Mesenchymal stem cell (in vitro differentiated cells and primary cell): ENCODE measurements at regions not wholly inside any gene's neighbourhood (a gene's known extent, or its start where the extent isn't known, plus 50 kb on each side); places are given as distances from the start of the nearest gene placed in this dataset.
A peak's percentile ranks its signal among the peaks of the same experiment; 100 is the strongest.

Experiments
- DNase-seq: peaks from one replicate; pipeline ENCODE4 v3.0.0-alpha.2; 2013
- H2AFZ ChIP-seq: one replicate; pipeline ENCODE4 v1.6.1; 2013; ENCODE audit warnings: low read depth, mild to moderate bottlenecking, control low read depth, inconsistent platforms, low read length, moderate library complexity
- H2AK5ac ChIP-seq: 2 replicates; pipeline ENCODE4 v1.6.1; 2013; ENCODE audit warnings: low read length, moderate library complexity, mild to moderate bottlenecking, inconsistent platforms; ENCODE audit not compliant: severe bottlenecking
- H2BK120ac ChIP-seq: one replicate; pipeline ENCODE4 v1.6.1; 2013; ENCODE audit warnings: low read depth, mild to moderate bottlenecking, inconsistent platforms, low read length, moderate library complexity
- H2BK12ac ChIP-seq, 2 experiments: one replicate each; pipeline ENCODE4 v1.6.1; 2013; ENCODE audit warnings: inconsistent platforms in 2 of 2, low read length in 2 of 2, mild to moderate bottlenecking in 2 of 2, moderate library complexity in 2 of 2, control low read depth in 1 of 2
- H2BK15ac ChIP-seq: one replicate; pipeline ENCODE4 v1.6.1; 2013; ENCODE audit warnings: mild to moderate bottlenecking, low read depth, inconsistent platforms; ENCODE audit not compliant: poor library complexity, severe bottlenecking
- H2BK5ac ChIP-seq: 2 replicates; pipeline ENCODE4 v1.6.1; 2013; ENCODE audit warnings: low read depth, mild to moderate bottlenecking, low read length, control low read depth, inconsistent platforms; ENCODE audit not compliant: poor library complexity, severe bottlenecking
- H3K14ac ChIP-seq, 2 experiments: one replicate each; pipeline ENCODE4 v1.6.1; 2013; ENCODE audit warnings: inconsistent platforms in 2 of 2, low read length in 2 of 2, control low read depth in 1 of 2, mild to moderate bottlenecking in 1 of 2, moderate library complexity in 1 of 2
- H3K18ac ChIP-seq, 2 experiments: one replicate each; pipeline ENCODE4 v1.6.1; 2013; ENCODE audit warnings: inconsistent platforms in 2 of 2, low read length in 2 of 2, control low read depth in 1 of 2, low read depth in 1 of 2, mild to moderate bottlenecking in 1 of 2
- H3K23ac ChIP-seq, 2 experiments: one replicate each; pipeline ENCODE4 v1.6.1; 2013; ENCODE audit warnings: inconsistent platforms in 2 of 2, low read length in 2 of 2, mild to moderate bottlenecking in 2 of 2, moderate library complexity in 2 of 2, control low read depth in 1 of 2
- H3K27ac ChIP-seq: 2 replicates; pipeline ENCODE4 v1.5.1; 2013; ENCODE audit warnings: mild to moderate bottlenecking, moderate library complexity, low read length, control low read depth, inconsistent platforms; ENCODE audit not compliant: poor library complexity, severe bottlenecking
- H3K27me3 ChIP-seq, 2 experiments: 2 replicates each; pipeline versions ENCODE4 v1.6.1 to v1.7.0; 2013; ENCODE audit warnings: low read length in 2 of 2, mild to moderate bottlenecking in 2 of 2, moderate library complexity in 2 of 2, control low read depth in 1 of 2, inconsistent platforms in 1 of 2; ENCODE audit not compliant: control insufficient read depth in 1 of 2, insufficient read depth in 1 of 2
- H3K36me3 ChIP-seq, 2 experiments: 2 replicates each; pipeline versions ENCODE4 v1.6.1 to v1.7.0; 2013; ENCODE audit warnings: low read length in 2 of 2, control low read depth in 1 of 2, inconsistent platforms in 1 of 2, low read depth in 1 of 2, mild to moderate bottlenecking in 1 of 2; ENCODE audit not compliant: insufficient read depth in 2 of 2, control insufficient read depth in 1 of 2
- H3K4ac ChIP-seq, 2 experiments: one replicate each; pipeline ENCODE4 v1.6.1; 2013; ENCODE audit warnings: inconsistent platforms in 2 of 2, low read length in 2 of 2, mild to moderate bottlenecking in 2 of 2, moderate library complexity in 2 of 2, control low read depth in 1 of 2, low read depth in 1 of 2
- H3K4me1 ChIP-seq: 2 replicates; pipeline ENCODE4 v1.6.1; 2013; ENCODE audit warnings: low read depth, low read length, control low read depth; ENCODE audit not compliant: control insufficient read depth, insufficient read depth
- H3K4me2 ChIP-seq: 2 replicates; pipeline ENCODE4 v1.6.1; 2013; ENCODE audit warnings: low read length, mild to moderate bottlenecking, inconsistent platforms; ENCODE audit not compliant: poor library complexity, severe bottlenecking
- H3K4me3 ChIP-seq, 2 experiments: 2 replicates each; pipeline versions ENCODE4 v1.5.1 to v1.7.0; 2013; ENCODE audit warnings: low read length in 2 of 2, mild to moderate bottlenecking in 2 of 2, control low read depth in 1 of 2, low read depth in 1 of 2; ENCODE audit not compliant: insufficient read depth in 1 of 2
- H3K79me1 ChIP-seq: replicated peaks from 2 replicates; pipeline ENCODE4 v1.6.1; 2013; ENCODE audit warnings: mild to moderate bottlenecking, control low read depth, low read length, inconsistent platforms; ENCODE audit not compliant: poor library complexity, severe bottlenecking
- H3K9ac ChIP-seq: 2 replicates; pipeline ENCODE4 v1.7.0; 2013; ENCODE audit warnings: mild to moderate bottlenecking, low read length, moderate library complexity
- H3K9me3 ChIP-seq: 2 replicates; pipeline ENCODE4 v1.7.0; 2013; ENCODE audit warnings: mild to moderate bottlenecking, low read length; ENCODE audit not compliant: control insufficient read depth
- H4K8ac ChIP-seq: one replicate; pipeline ENCODE4 v1.6.1; 2013; ENCODE audit warnings: inconsistent platforms, mild to moderate bottlenecking, low read length, moderate library complexity
- H4K91ac ChIP-seq: one replicate; pipeline ENCODE4 v1.6.1; 2013; ENCODE audit warnings: mild to moderate bottlenecking, low read length, inconsistent platforms
- WGBS: methylation state at CpG from one replicate; pipeline ENCODE4 v1.1.7; 2013; ENCODE audit warnings: mixed read lengths; 5-methylcytosine and 5-hydroxymethylcytosine counted together

DNA sequence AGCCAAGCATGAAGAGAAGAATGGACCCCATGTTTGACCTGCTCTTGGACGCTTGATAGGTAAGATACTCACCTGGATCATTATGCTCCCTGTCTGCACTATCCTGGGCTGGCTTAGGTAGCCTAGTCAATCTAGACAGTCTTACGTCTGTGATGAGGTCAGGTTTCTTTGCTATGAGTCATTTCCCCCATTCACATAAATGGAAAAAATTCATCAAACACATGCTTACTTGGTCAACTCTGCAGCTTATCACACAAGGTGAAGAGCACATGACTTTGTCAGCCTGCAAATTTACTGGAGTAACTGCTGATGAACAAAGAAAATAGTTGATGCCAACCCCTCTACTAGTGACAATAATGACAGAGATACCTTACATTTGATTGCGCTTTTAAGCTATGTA lies 170.0 kb downstream of the NUFIP1 start:
- Histone ChIP-seq H3K27me3 (no peaks in the 10 kb centered on the region), H3K23ac (no peak overlapping the region), H2BK5ac (no peak overlapping the region), H3K4me2 (no peak overlapping the region), H3K14ac (no peak overlapping the region), H2AFZ (no peak overlapping the region), H2BK120ac (no peak overlapping the region), H2BK15ac (no peak overlapping the region), H3K27ac (no peak overlapping the region), H3K79me1 (no peaks in the 10 kb centered on the region), H3K4me1 (peaks cover 14% of the 10 kb centered on the region), H2AK5ac (peak overlapping the region; percentile 5), H4K8ac (no peak overlapping the region), H3K4me3 (no peak overlapping the region), H3K18ac (no peak overlapping the region), H2BK12ac (peak overlapping the region; percentile 85 to 96), H3K36me3 (no peaks in the 10 kb centered on the region), H4K91ac (peak overlapping the region; percentile 8), H3K9me3 (no peaks in the 10 kb centered on the region), H3K4ac (peak overlapping the region in 1 of 2 experiments; percentile 18), H3K9ac (no peak overlapping the region)
- peak; percentile 87 for DNase-seq
- WGBS: 69% methylated on average over 3 of the region's 3 CpGs

DNA sequence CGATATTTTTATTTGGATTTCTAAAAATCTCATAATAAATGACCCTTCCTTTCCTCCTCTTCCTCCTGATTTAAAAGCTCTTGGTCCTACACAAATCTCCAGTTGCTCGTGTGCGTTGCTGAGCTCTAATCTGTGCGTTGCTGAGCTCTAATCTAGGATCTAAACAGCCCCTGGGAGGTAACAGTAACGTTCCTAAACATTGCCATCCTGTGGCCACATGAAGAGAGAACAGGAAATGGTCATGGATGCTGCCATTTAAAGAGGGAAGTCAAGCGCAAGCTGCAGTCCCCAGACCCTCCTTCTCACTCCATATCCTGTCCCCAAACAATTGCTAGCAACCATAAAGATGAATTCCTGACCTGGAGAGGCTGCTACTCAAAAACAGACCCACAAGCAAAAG lies 170.8 kb downstream of the NUFIP1 start:
- no peak overlapping the region for H3K4me2 ChIP-seq
- peak; percentile 43 for DNase-seq
- H2BK5ac ChIP-seq: no peak overlapping the region
- H2BK12ac ChIP-seq: peak overlapping the region in 1 of 2 experiments; percentile 33
- H2AFZ ChIP-seq: no peak overlapping the region
- H3K27me3 ChIP-seq: no peaks in the 10 kb centered on the region
- H3K4me1 ChIP-seq: peaks cover 14% of the 10 kb centered on the region
- no peak overlapping the region for H3K4me3 ChIP-seq
- no peak overlapping the region for H4K91ac ChIP-seq
- H2AK5ac ChIP-seq: peak overlapping the region; percentile 5
- WGBS: 65% methylated on average over 6 of the region's 6 CpGs
- H4K8ac ChIP-seq: no peak overlapping the region
- H3K36me3 ChIP-seq: no peaks in the 10 kb centered on the region
- H3K27ac ChIP-seq: no peak overlapping the region
- H3K9me3 ChIP-seq: no peaks in the 10 kb centered on the region
- H3K9ac ChIP-seq: no peak overlapping the region
- no peak overlapping the region for H2BK15ac ChIP-seq
- no peak overlapping the region for H3K18ac ChIP-seq
- H3K14ac ChIP-seq: no peak overlapping the region
- no peak overlapping the region for H3K4ac ChIP-seq
- H2BK120ac ChIP-seq: no peak overlapping the region
- H3K23ac ChIP-seq: no peak overlapping the region
- no peaks in the 10 kb centered on the region for H3K79me1 ChIP-seq

DNA sequence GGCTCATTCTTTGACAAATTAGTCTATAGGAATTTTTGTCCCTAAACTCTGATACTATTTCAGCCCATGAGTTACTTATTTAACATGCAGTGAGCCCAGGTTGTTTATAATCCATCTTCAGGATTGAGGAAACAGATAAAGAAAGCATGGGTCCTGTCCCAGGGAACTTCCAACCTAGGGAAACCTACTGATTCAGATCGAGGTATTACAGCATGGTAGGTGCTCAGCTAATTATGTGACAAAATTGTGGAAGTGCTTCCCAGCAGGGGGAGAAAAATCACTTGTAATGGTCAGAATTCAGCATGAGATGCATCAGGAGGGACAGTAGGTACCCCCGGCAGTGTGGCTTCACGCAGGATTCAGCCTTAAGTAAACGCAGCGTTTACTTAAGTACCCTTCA lies 171.3 kb downstream of the NUFIP1 start:
- DNase-seq: no peak
- H2BK15ac ChIP-seq: peak overlapping the region; percentile 2
- 95% methylated on average over 5 of the region's 5 CpGs for WGBS
- no peak overlapping the region for H3K18ac ChIP-seq
- H3K36me3 ChIP-seq: no peaks in the 10 kb centered on the region
- H2BK5ac ChIP-seq: no peak overlapping the region
- H3K4me3 ChIP-seq: no peak overlapping the region
- H3K23ac ChIP-seq: no peak overlapping the region
- H2BK120ac ChIP-seq: no peak overlapping the region
- no peak overlapping the region for H3K9ac ChIP-seq
- H3K14ac ChIP-seq: no peak overlapping the region
- H3K4me2 ChIP-seq: no peak overlapping the region
- H2AK5ac ChIP-seq: peak overlapping the region; percentile 69
- H3K4ac ChIP-seq: no peak overlapping the region
- no peaks in the 10 kb centered on the region for H3K27me3 ChIP-seq
- H3K9me3 ChIP-seq: no peaks in the 10 kb centered on the region
- peak overlapping the region; percentile 2 to 33 for H2BK12ac ChIP-seq
- H4K91ac ChIP-seq: no peak overlapping the region
- peak overlapping the region; percentile 56 for H4K8ac ChIP-seq
- H3K79me1 ChIP-seq: no peaks in the 10 kb centered on the region
- peak overlapping the region; percentile 38 for H3K27ac ChIP-seq
- peaks cover 14% of the 10 kb centered on the region for H3K4me1 ChIP-seq
- no peak overlapping the region for H2AFZ ChIP-seq

- H3K9me3 ChIP-seq: no peaks in the 10 kb centered on the region
- H3K14ac ChIP-seq: peak overlapping the region in 1 of 2 experiments; percentile 49
- H2BK5ac ChIP-seq: peak overlapping the region; percentile 20
- WGBS: 55% methylated on average over 5 of the region's 5 CpGs
- H2BK15ac ChIP-seq: peak overlapping the region; percentile 44
- no peak overlapping the region for H2AFZ ChIP-seq
- H3K23ac ChIP-seq: no peak overlapping the region
- H2BK120ac ChIP-seq: peak overlapping the region; percentile 11
- H4K8ac ChIP-seq: peak overlapping the region; percentile 21
- no peaks in the 10 kb centered on the region for H3K36me3 ChIP-seq
- no peak overlapping the region for H3K4me2 ChIP-seq
- H3K4ac ChIP-seq: peak overlapping the region; percentile 20 to 82
- peak overlapping the region; percentile 84 for H3K27ac ChIP-seq
- peak; percentile 55 for DNase-seq
- peaks cover 14% of the 10 kb centered on the region for H3K4me1 ChIP-seq
- H4K91ac ChIP-seq: peak overlapping the region; percentile 88
- peak overlapping the region; percentile 61 to 69 for H3K18ac ChIP-seq
- H3K27me3 ChIP-seq: no peaks in the 10 kb centered on the region
- H2BK12ac ChIP-seq: peak overlapping the region; percentile 80 to 85
- H3K4me3 ChIP-seq: no peak overlapping the region
- H3K79me1 ChIP-seq: no peaks in the 10 kb centered on the region
- H3K9ac ChIP-seq: no peak overlapping the region
- peak overlapping the region; percentile 89 for H2AK5ac ChIP-seq
Observed at GRCh38 chr13:44817131-44817671, 172.1 kb downstream of the NUFIP1 start.
